NB4 (cell line): ENCODE measurements at regions not wholly inside any gene's neighbourhood (a gene's known extent, or its start where the extent isn't known, plus 50 kb on each side); places are given as distances from the start of the nearest gene placed in this dataset.
"Not testable (repeated sequence)": the region's sequence is repeated elsewhere in the genome, so short reads cannot be mapped to it uniquely, and the experiment has no call there.

ENCODE experiments used
- DNase-seq: peaks from one replicate; pipeline ENCODE4 v3.0.0; 2010; ENCODE audit warnings: low read depth
- H3K4me3 ChIP-seq: one replicate; pipeline ENCODE4 v1.5.1; 2011; ENCODE audit warnings: mild to moderate bottlenecking, low read depth, low read length, moderate library complexity
- CTCF ChIP-seq: IDR thresholded peaks from one replicate; pipeline ENCODE4 v1.5.1; 2012; ENCODE audit warnings: low read depth, low read length
- MYC ChIP-seq: IDR thresholded peaks from 2 replicates; pipeline ENCODE4 v1.6.1; 2011; ENCODE audit warnings: low read depth, low read length
- POLR2A ChIP-seq: IDR thresholded peaks from 2 replicates; pipeline ENCODE4 v1.6.1; 2011; ENCODE audit warnings: mild to moderate bottlenecking; ENCODE audit not compliant: insufficient read length; ENCODE audit errors: extremely low read depth
- TF ChIP-seq, protein P1 (sequence below): IDR thresholded peaks from 2 replicates; pipeline ENCODE4 v1.6.1; 2011; ENCODE audit warnings: low read depth, low read length

DNA sequence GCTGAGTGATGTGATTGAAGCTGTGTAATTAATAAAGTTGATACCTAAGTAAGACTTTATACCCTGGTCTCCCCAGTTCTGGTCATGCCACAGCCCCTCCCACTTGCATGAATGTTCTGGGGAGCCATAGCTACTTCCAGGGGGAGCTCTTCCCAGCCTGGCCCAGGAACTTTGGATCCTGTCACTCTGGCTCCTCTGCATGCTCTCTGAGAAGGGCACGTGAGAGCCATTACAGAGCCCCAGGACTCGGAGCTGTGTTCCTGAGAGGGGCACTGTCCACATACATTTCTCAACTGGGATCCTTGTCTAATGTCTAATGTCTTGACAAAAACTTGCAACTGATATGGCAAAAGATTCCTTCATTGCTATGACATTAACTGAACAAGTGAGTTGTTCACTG, 173.9 kb upstream of the NPY start:
- no peak overlapping the region for H3K4me3 ChIP-seq
- TF ChIP-seq MYC: no peak
- TF ChIP-seq, protein P1, sequence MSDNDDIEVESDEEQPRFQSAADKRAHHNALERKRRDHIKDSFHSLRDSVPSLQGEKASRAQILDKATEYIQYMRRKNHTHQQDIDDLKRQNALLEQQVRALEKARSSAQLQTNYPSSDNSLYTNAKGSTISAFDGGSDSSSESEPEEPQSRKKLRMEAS: no peak
- TF ChIP-seq CTCF: no peak
- no peak for TF ChIP-seq POLR2A
- DNase-seq: no peak

DNA sequence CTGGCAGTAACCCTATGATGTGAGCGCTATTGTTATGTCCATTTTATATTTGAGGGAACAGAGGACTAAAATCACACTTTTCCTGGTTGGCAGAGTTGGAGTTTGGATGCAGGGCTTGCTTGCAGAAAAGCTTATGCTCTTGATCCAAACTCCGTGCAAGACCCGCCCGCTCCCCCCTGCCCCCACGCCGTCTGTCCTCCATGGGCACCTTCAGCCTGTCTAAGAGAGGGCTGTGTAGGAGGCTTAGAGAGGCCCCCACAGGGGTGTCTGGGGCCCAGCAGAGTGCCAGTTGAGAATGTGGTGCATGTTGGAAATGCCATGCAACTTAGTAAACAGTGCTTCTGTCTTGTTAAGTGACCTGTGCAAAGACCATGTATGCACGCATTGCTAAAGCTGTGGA, 170.5 kb upstream of the NPY start:
- TF ChIP-seq POLR2A: no peak
- no peak for TF ChIP-seq MYC
- no peak for TF ChIP-seq CTCF
- TF ChIP-seq, protein P1: no peak
- DNase-seq: no peak
- no peak overlapping the region for H3K4me3 ChIP-seq

DNA sequence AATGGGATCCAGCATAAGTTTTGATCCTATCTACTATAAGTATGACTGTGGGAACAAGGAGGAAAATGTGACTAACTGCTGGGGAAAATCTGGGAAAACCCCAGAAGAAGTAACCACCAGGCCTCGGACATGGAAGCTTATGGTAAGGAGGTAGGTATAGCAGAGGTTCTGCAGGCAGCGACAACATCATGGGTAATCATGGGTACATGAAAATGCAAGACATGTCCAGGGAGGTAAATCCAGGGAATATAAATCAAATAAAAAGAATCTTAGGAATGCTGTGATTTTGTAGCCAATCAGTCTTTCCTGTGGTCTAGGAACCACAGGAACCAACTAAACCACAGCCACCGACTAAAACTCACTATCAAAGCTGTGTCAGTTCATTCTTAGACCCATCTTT, 168.3 kb upstream of the NPY start:
- no peak overlapping the region for H3K4me3 ChIP-seq
- TF ChIP-seq CTCF (no peak), MYC (no peak), POLR2A (no peak)
- TF ChIP-seq, protein P1: no peak
- no peak for DNase-seq

GRCh38 chr7:24117903-24118499, 166.0 kb upstream of the NPY start:
- H3K4me3 ChIP-seq, DNase-seq: not testable (repeated sequence)

- TF ChIP-seq MYC (no peak), CTCF (no peak), POLR2A (no peak)
- TF ChIP-seq, protein P1: no peak
- H3K4me3 ChIP-seq: no peak overlapping the region
- DNase-seq: no peak
Observed at GRCh38 chr7:24119852-24120251, 164.1 kb upstream of the NPY start.

GRCh38 chr7:24123076-24123475, 160.9 kb upstream of the NPY start:
- no peak for DNase-seq
- TF ChIP-seq POLR2A (no peak), MYC (no peak), CTCF (no peak)
- TF ChIP-seq, protein P1: no peak
- no peak overlapping the region for H3K4me3 ChIP-seq
